MCF 10A (cell line): ENCODE measurements at regions not wholly inside any gene's neighbourhood (a gene's known extent, or its start where the extent isn't known, plus 50 kb on each side); places are given as distances from the start of the nearest gene placed in this dataset.

ENCODE experiments used
- BruUV-seq: library from RNA; stranded (reverse); fragments of 400-500 nt; replicated peaks from 2 replicates; lab custom pipeline; 2021; lab: Mats Ljungman, UMichigan
- CTCF ChIA-PET: fragments of 300-600 bp; sonication (Branson Sonifier 250); formaldehyde crosslinking; extraction: SDS; loops from one replicate; lab custom pipeline; 2021; ENCODE audit warnings: antibody characterized with exemption, inconsistent platforms; lab: Yijun Ruan, JAX
- POLR2A ChIA-PET: fragments of 300-600, 350-650 bp; sonication (Branson Sonifier 250); formaldehyde crosslinking; extraction: SDS; loops from one replicate; lab custom pipeline; 2020; ENCODE audit warnings: antibody characterized with exemption, inconsistent platforms; lab: Yijun Ruan, JAX
- DNase-seq: peaks from one replicate; pipeline ENCODE4 v3.0.0-alpha.2; 2018; ENCODE audit not compliant: unreplicated experiment
- H3K27ac Mint-ChIP-seq: one replicate; pipeline ENCODE4 v1.8.0; 2022; ENCODE audit warnings: mild to moderate bottlenecking, low read depth, mixed read lengths; ENCODE audit not compliant: unreplicated experiment
- H3K27me3 Mint-ChIP-seq: one replicate; pipeline ENCODE4 v1.8.0; 2022; ENCODE audit warnings: mixed read lengths; ENCODE audit not compliant: insufficient read depth, unreplicated experiment
- H3K36me3 Mint-ChIP-seq: one replicate; pipeline ENCODE4 v1.8.0; 2022; ENCODE audit warnings: mild to moderate bottlenecking, moderate library complexity, mixed read lengths; ENCODE audit not compliant: insufficient read depth, unreplicated experiment
- H3K4me1 Mint-ChIP-seq: one replicate; pipeline ENCODE4 v1.8.0; 2022; ENCODE audit warnings: mixed read lengths; ENCODE audit not compliant: insufficient read depth, unreplicated experiment
- H3K4me3 Mint-ChIP-seq: one replicate; pipeline ENCODE4 v1.8.0; 2022; ENCODE audit warnings: mild to moderate bottlenecking, moderate library complexity, mixed read lengths; ENCODE audit not compliant: unreplicated experiment
- H3K9me3 Mint-ChIP-seq: one replicate; pipeline ENCODE4 v1.8.0; 2022; ENCODE audit warnings: mixed read lengths; ENCODE audit not compliant: unreplicated experiment
- intact Hi-C: fragments of 100-400 bp; cut with micrococcal nuclease; formaldehyde crosslinking; loops from 2 replicates; pipeline ENCODE4 v1.14.1; 2022
- TF ChIP-seq, protein P1 (sequence below): fragments of 200-600 bp; IDR thresholded peaks from one replicate; pipeline ENCODE4 v1.8.0; 2022; ENCODE audit warnings: antibody characterized with exemption, mild to moderate bottlenecking; ENCODE audit not compliant: unreplicated experiment

GRCh38 chr9:82196622-82197441 lies 208.3 kb downstream of the SPATA31D1 start:
- ChIA-PET CTCF (no interaction called here), POLR2A (no interaction called here)
- no TSS peak for BruUV-seq
- Mint-ChIP-seq H3K27ac (no peak overlapping the region), H3K36me3 (no peaks in the 10 kb centered on the region), H3K27me3 (no peaks in the 10 kb centered on the region), H3K4me1 (no peaks in the 10 kb centered on the region), H3K9me3 (peaks cover 9% of the 10 kb centered on the region), H3K4me3 (no peak overlapping the region)
- no peak for DNase-seq
- TF ChIP-seq, protein P1, sequence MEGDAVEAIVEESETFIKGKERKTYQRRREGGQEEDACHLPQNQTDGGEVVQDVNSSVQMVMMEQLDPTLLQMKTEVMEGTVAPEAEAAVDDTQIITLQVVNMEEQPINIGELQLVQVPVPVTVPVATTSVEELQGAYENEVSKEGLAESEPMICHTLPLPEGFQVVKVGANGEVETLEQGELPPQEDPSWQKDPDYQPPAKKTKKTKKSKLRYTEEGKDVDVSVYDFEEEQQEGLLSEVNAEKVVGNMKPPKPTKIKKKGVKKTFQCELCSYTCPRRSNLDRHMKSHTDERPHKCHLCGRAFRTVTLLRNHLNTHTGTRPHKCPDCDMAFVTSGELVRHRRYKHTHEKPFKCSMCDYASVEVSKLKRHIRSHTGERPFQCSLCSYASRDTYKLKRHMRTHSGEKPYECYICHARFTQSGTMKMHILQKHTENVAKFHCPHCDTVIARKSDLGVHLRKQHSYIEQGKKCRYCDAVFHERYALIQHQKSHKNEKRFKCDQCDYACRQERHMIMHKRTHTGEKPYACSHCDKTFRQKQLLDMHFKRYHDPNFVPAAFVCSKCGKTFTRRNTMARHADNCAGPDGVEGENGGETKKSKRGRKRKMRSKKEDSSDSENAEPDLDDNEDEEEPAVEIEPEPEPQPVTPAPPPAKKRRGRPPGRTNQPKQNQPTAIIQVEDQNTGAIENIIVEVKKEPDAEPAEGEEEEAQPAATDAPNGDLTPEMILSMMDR, result no peak
- intact Hi-C loops, result no loop called here

DNA sequence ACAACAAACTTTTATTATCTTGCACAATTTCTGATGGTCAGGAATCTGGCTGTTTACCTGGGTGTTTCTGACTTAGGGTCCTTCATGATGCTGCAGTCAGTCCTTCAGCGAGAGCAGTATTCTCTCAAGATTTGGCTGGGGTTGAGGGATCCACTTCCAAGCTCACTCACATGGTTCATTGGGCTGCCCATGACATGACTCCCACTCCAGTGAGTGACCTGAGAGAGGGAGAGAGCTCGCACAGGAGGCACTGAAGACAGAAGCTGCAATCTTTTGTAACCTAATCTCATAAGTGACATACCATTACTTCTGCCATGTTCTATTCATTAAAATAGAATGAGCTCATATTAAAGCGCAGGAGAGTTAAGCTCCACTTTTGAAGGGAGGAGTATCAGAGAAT lies 212.6 kb downstream of the SPATA31D1 start:
- Mint-ChIP-seq H3K27me3 (no peaks in the 10 kb centered on the region), H3K27ac (no peak overlapping the region), H3K9me3 (no peaks in the 10 kb centered on the region), H3K4me3 (no peak overlapping the region), H3K4me1 (peaks cover 13% of the 10 kb centered on the region), H3K36me3 (peaks cover 5% of the 10 kb centered on the region)
- TF ChIP-seq, protein P1, result no peak
- no TSS peak for BruUV-seq
- ChIA-PET CTCF (no interaction called here), POLR2A (interaction anchor here (1.0 kb wide), 1 partner anchor 214 kb away, joined by 4 read pairs; no protein-coding TSS in a partner anchor)
- intact Hi-C loops, result no loop called here
- DNase-seq, result no peak

DNA sequence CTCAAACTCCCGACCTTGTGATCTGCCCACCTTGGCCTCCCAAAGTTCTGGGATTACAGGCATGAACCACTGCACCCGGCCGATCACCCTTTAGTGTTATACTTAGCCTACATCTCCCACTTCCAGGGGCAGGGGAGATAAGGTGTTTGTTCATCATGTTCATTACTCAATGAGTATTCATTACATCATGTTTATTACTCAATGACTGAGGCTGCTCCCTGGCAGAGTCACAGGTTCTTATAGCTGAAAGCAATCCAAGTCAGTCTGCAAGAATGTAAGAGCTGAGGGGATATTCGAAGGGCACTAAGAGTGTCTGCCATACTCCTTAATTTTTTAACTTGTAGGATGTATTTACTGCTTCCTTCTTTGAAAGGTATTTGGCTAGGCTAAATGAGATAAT lies 214.2 kb downstream of the SPATA31D1 start:
- H3K27me3 Mint-ChIP-seq, result no peaks in the 10 kb centered on the region
- no peaks in the 10 kb centered on the region for H3K9me3 Mint-ChIP-seq
- peak; percentile 80 for DNase-seq
- no peak overlapping the region for H3K27ac Mint-ChIP-seq
- H3K4me3 Mint-ChIP-seq, result no peak overlapping the region
- BruUV-seq, result no TSS peak
- TF ChIP-seq, protein P1, result no peak
- CTCF ChIA-PET, result no interaction called here
- POLR2A ChIA-PET, result interaction anchor here (1.0 kb wide), 1 partner anchor 18 kb away, joined by 3 read pairs; no protein-coding TSS in a partner anchor
- H3K4me1 Mint-ChIP-seq, result peaks cover 23% of the 10 kb centered on the region
- peaks cover 5% of the 10 kb centered on the region for H3K36me3 Mint-ChIP-seq
- intact Hi-C loops, result no loop called here

GRCh38 chr9:82206490-82206889 lies 217.9 kb downstream of the SPATA31D1 start:
- Mint-ChIP-seq H3K27me3 (no peaks in the 10 kb centered on the region), H3K27ac (no peak overlapping the region), H3K36me3 (peaks cover 5% of the 10 kb centered on the region), H3K4me3 (no peak overlapping the region), H3K9me3 (peaks cover 13% of the 10 kb centered on the region), H3K4me1 (peaks cover 38% of the 10 kb centered on the region)
- ChIA-PET POLR2A (no interaction called here), CTCF (no interaction called here)
- DNase-seq, result peak; percentile 42
- intact Hi-C loops, result no loop called here
- TF ChIP-seq, protein P1, result no peak
- BruUV-seq, result no TSS peak
